ENCODE measurements at regions not wholly inside any gene's neighbourhood (a gene's known extent, or its start where the extent isn't known, plus 50 kb on each side); places are given as distances from the start of the nearest gene placed in this dataset.
A peak's percentile ranks its signal among the peaks of the same experiment; 100 is the strongest.

DNA sequence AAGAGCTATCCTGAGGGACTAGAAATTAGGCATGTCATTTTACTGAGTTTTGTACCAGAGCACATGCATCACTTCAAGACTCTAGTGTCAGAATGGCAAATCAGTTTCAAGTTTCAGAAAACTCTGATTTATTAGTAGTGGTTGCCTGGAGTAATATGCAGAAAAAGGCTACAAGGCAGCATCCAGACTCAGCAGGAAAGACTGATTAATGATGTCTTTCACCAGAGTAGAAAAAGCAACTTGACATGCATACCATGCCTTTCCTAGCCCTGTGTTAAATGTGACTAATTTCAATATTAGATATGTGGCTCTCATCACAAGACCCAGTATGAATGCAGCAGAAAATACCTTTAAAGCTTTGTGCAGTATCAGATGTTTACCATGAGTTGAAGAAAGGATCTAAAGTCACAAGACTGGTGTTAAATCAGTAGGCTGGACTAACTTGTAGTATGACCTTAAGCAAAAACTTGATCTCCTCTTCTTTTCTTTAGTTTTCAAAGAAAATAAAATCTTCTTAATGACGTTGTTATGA lies 1251.2 kb upstream of the C9orf72 start:
- no peak for DNase-seq

GRCh38 chr9:28832168-28832770 lies 1259.0 kb upstream of the C9orf72 start:
- peak; percentile 43 for DNase-seq

- peak; percentile 37 for DNase-seq
Measured at GRCh38 chr9:28834156-28834555, 1260.9 kb upstream of the C9orf72 start.

DNA sequence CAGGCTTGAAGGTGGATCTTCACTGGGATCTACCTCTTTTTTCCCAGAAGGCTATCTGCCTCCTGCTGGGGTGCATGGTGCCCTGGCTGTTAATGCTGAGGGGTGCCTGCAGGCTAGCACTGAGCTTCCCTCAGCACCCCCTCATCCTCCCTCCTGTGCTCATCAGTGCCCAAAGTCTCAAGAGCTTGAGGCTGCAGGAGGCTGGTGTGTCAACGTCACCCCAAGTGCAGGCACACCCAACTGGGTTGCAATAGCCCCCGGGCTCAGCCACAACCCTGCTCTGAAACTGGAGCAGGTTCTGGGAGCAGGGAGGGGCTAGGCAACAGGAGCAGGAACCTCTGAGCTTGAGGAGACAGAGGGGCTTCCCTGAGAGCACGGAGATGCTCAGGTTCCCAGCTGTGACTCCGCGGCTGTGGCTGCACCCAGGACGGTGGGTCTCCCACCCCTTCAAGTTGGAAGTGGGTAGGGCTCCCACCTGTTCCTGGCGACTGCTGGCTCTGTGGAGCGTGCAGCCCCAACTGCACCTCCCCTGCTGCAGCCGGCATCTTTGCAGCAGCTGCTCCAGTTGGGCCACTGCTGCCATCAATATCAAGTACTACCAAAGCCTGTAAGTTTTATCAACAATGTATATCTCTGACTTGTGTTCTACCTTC lies 1266.6 kb upstream of the C9orf72 start:
- no peak for DNase-seq

DNA sequence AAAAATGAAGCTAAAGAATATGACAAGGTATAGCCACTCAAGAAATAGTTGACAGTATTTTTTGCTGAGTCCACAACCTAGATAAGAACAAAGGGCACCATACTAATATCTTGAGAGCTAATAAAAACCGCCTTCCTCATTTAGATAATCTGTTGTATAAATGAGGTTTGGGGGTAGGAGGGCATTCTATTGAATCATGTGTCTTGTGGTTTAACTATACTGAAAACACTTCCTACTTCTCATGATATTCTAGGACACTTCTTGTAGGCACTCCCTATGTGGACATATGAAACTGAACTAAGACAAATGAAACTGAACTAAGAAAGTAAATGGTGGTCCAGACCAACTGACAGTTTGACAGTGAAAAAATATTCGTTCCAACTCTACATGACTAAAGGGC lies 1268.5 kb upstream of the C9orf72 start:
- DNase-seq = no peak

- DNase-seq = no peak
Measured at GRCh38 chr9:28847331-28847730, 1274.0 kb upstream of the C9orf72 start.

- no peak for DNase-seq
Measured at GRCh38 chr9:28848671-28849070, 1275.4 kb upstream of the C9orf72 start.

GRCh38 chr9:28853477-28853876 lies 1280.2 kb upstream of the C9orf72 start:
- no peak for DNase-seq

DNA sequence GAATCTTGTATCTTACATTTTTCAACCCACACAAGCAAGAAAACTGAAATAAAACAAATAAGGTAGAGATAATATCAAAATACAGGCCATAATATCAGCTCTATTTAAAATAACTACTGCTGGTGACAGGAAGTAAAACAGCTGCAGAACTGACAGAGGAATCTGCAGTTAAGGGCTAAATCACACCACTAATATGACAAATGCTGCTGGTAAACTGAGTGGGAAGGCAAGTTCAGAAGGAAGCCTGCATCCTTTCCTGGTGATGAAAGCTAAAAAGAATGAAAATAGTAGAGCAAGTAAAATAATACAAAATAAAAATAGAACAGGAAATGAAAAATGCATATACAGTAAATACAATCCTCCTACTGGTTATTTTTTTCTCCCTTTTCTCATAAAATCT lies 1293.7 kb upstream of the C9orf72 start:
- no peak for DNase-seq

- DNase-seq = no peak
Measured at GRCh38 chr9:28868228-28868990, 1295.1 kb upstream of the C9orf72 start.

DNA sequence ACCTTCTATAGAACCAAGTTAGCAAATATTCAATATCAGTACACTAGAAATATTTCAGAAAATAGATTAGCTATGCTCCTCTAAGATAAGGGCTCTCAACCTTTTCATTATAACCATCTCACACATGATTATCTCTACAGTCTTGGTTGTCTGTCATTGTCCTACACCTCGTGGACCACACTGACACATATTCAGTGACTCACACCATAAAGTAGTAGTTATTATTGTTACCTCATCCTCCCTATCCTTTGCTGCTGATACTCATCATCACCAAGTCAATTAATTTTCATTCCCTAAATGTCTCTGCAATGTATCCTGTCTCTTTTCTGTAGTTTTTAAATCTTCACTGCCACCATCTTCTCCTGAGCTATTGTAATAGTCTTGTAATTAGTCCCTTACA lies 1309.2 kb upstream of the C9orf72 start:
- no peak for DNase-seq

DNA sequence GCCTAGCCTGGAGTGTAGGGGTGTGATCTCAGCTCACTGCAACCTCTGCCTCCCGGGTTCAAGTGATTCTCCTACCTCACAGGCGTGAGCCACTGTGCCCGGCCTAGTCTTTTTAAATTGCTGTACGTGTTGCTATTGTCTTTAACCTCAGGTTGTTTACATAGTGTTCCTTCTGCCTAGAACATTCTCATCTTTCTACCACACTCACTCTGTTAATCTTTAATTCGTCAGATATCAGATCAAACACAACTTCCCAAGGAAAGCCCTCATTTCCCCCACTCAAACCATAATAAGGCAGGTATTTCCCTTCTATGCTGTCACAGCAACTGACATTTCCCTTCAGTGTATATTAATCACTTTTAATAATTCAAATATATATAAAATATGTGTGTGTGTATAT lies 1310.0 kb upstream of the C9orf72 start:
- no peak for DNase-seq

DNA sequence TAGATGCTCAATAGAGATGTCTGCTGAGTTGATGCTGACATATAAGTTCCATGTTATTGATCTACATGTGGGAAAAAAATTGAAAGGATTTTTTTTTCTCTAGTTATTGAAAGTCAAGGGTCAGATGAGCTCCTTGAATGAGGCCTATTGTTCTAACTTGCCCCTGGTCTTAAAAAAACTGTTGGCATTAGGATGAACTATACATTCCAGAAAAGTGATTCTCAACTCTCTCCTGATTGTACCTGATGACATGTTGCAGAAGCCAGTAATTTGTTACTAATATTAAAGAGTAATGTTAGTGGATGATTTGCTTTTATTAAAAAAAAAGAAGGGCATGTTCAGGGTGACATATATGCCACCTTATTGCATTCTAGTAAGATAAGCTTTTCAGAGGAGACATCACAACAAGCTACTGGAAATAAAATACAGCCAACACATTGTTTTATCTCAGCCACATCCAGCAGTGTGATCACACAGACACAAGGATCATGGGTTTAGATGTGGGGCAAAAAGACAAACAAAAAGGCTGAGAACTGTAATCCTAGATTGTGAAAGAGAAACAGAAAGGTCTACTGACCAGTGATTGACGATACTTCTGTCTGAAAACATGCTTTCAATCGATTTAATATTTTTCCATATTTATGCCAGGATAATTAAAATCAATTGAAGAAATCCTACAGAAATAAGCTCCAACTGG lies 1314.1 kb upstream of the C9orf72 start:
- no peak for DNase-seq

DNA sequence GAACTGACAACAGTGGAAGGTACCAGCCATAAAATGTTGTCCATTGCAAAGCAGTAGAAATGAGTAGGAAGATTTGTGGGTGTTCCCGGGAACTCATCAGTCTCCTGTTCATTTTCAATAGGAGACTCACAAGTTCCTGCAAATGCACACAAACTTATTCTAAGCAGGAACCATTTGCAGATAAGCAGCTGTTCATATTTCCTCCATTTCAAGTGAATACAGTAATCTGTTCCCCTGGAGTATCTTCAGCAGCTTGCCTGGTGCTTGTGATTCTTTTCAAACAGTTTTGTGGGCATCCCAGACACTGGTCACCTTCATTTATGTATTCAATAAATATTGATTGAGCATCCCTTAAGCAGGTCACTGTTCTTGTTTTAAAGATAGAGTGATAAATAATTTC lies 1315.5 kb upstream of the C9orf72 start:
- no peak for DNase-seq

DNA sequence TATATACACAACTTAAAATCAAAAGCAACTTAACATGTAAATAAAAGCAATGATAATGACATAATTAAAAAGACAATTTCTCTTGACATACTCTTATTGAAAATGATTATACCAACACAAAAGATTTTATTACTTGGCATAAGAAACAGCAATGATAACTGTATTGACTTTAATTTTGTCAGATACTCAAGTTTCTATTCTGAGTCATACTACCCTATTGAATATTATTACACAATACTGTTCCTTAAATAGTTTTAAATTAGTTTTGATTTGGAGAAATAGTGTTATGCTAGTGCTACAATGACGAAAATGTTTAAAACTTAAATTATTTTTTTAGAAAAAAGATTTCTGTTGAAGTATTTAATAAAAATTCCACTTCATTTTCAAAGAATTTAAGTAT lies 1319.3 kb upstream of the C9orf72 start:
- no peak for DNase-seq

GRCh38 chr9:28899267-28899666 lies 1326.0 kb upstream of the C9orf72 start:
- DNase-seq = no peak

DNA sequence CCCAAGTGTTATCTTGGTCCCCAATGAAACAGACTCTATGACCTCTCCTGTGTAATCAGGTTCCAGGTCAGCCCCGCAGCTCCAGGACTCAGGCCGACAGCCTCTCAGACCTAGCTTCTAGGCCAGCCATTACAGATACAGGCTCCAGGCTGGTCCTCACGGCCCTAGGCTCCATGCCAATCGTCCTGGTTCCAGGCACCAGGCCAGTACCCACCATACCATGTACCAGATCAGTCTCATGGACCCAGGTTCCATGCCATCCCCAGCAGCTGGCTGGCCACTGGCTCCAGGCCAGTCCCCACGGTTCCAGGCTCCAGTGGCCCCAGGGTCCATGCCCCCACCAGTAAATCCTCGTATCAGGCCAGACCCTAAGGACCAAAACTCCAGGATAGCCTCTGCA lies 1326.6 kb upstream of the C9orf72 start:
- no peak for DNase-seq

DNA sequence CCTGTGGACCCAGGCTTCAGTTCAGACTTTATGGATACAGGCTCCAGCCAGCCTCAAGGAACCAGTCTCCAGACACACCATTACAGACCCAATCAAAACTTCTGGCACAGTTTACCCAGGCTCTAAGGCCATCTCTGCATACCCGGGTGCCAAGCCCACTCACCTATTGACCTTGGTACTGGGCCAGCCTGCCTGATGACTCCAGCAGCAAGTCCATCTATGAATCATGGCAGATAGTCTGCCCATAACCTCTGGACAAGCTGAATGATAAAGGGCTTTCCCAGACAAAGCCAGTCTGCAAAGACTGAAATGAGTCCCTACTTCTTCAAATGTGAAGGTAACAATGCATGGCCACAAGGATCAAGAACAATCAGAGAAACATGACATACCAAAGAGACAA lies 1327.1 kb upstream of the C9orf72 start:
- DNase-seq = no peak

GRCh38 chr9:28909526-28909925 lies 1336.2 kb upstream of the C9orf72 start:
- no peak for DNase-seq

DNA sequence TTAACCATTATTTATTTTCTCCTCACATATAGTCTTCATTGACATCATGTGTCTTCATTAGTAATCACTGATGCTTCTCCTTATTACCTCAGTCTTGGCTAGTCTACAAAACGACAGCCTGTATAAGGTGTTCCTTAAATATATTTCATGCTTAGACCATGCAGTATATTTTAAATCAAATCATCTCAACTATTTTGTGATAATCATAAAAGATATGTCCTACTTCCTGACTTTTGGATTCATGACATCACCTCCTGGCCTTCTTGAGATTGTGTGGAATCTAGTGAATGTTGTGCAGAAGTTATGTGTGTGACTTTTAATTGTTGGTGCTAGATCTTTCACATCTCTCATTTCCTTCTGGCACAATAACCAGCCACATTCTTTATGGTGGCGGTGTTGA lies 1339.3 kb upstream of the C9orf72 start:
- DNase-seq = no peak

DNA sequence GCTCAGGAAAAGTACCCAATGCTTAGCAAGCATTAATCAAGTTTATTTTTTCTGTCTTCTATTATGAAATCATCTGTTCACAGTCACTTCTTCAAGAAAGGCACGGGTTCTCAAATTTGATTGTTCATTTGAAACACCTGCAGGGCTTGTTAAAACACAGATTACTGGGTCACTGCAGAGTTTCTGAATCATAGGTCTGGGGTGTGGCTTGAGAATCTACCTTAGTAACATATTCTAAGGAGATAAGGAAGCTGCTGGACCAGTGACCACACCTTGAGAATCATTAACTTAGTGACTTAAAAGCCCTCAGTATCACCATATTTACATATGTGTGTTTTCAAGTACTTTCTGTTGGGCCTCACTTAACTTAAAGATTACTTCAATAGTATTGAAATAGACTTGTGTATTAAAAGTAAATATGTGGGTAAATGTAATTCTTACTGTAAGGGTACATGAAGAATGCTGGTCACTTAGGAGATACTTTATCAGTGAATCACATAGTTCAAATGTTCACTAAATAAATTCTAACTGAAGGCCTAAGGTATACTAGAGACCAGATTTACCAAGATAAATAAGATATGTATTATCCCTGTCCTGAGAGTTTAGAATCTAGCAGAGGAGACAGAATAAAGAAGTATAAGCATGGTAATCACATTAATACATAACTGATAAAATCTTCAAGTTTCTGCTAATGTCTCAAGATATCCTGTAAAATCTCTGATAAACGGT lies 1342.1 kb upstream of the C9orf72 start:
- DNase-seq = no peak

GRCh38 chr9:28916348-28916747 lies 1343.1 kb upstream of the C9orf72 start:
- DNase-seq = no peak

Measured in muscle of arm (tissue), 1 donor.